ENCODE measurements at regions not wholly inside any gene's neighbourhood (a gene's known extent, or its start where the extent isn't known, plus 50 kb on each side); places are given as distances from the start of the nearest gene placed in this dataset.

DNA sequence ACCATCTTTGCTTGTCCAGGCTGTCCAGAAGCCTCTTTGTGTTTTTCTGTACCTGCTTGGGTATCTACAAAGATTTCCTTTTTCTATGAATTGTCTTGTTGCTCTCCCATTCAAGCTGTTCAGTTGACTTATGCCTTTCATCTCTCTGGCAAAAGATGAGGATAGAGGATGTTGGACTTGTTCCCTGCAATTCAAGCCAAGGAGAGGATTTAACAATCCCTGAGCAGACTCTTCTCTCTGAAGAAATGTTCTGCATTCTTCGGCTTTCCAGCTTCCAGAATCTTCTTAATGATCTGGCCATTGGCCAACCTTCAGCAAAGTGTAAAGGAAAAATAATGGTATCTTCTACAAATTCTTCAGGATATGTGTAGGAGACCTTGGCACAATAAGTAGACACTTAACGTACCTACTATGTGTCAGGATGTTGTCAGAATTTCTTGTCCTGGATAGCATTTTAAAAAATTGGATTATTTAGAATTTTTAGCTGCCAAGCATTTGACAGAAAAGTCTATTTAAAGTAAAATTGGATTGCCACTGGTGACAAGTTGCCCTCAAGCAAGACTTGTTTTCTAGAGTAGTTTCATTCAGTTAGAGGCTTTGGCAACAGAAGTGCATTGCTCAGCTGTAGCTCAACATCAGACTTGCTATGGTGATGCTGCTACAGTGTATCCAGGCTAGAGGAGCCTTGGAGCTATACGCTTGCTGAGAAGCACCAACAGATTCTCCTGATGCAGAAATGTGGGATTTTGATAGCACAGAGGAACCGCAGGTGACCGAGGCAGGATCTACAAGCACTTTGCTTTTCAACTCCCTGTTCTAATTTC, 455.7 kb downstream of the SUCLA2 start:
- ChIA-PET POLR2A (no interaction called here), CTCF (no interaction called here)
- Histone ChIP-seq H3K79me2 (ENCODE audit: control insufficient read depth, insufficient read depth, low read length) (no peaks in the 10 kb centered on the region), H3K4me3 (replicated peaks in 1 of 3; ENCODE audit: insufficient read depth in 1 of 3, low read depth in 1 of 3, low read length in 3 of 3) (no peak overlapping the region), H3K27me3 (ENCODE audit: control insufficient read depth in 2 of 2, insufficient read depth in 2 of 2, low read length in 2 of 2) (no peaks in the 10 kb centered on the region), H3K36me3 (ENCODE audit: control insufficient read depth in 2 of 2, extremely low read depth in 1 of 2, insufficient read depth in 2 of 2, low read length in 2 of 2) (no peaks in the 10 kb centered on the region), H3K27ac (ENCODE audit: insufficient read depth, low read depth, low read length) (no peak overlapping the region), H3K9ac (replicated peaks; ENCODE audit: extremely low read depth, insufficient read depth, low read length) (no peak overlapping the region), H4K20me1 (replicated peaks; ENCODE audit: control insufficient read depth, extremely low read depth, insufficient read depth, low read length) (no peaks in the 10 kb centered on the region), H3K9me1 (replicated peaks; ENCODE audit: control insufficient read depth, extremely low read depth, insufficient read depth, low read length) (no peaks in the 10 kb centered on the region), H3K4me1 (ENCODE audit: control insufficient read depth, extremely low read depth, insufficient read depth, low read length) (no peaks in the 10 kb centered on the region), H2AFZ (ENCODE audit: low read depth, low read length) (no peak overlapping the region), H3K4me2 (ENCODE audit: insufficient read depth, low read length) (no peak overlapping the region), H3K9me3 (replicated peaks; ENCODE audit: control insufficient read depth, insufficient read depth, low read length) (peaks cover 3% of the 10 kb centered on the region)
- no TSS peak for BruUV-seq (replicated peaks)
- dilution Hi-C loops (cut with MboI; ENCODE audit: extremely low pct_ligation_motif_present, low sequenced_read_pairs): no loop called here
- intact Hi-C loops (cut with micrococcal nuclease): no loop called here
- FAIRE-seq (no peak), DNase-seq (ENCODE audit: low read depth, low spot score) (no peak)
- no peak for TF ChIP-seq JUN (IDR thresholded peaks at IDR 0.05; ENCODE audit: borderline replicate concordance, insufficient read depth, insufficient read length, low read depth)
- TF ChIP-seq EZH2 (IDR thresholded peaks at IDR 0.05; ENCODE audit: borderline replicate concordance, low read depth, low read length, severe bottlenecking): no peak
- no peak for TF ChIP-seq POLR2A (IDR thresholded peaks at IDR 0.05; ENCODE audit: low read depth, low read length)
- no peak for TF ChIP-seq POLR2AphosphoS5 (IDR thresholded peaks at IDR 0.05; ENCODE audit: insufficient read depth, low read depth, low read length)
- TF ChIP-seq, protein P1, sequence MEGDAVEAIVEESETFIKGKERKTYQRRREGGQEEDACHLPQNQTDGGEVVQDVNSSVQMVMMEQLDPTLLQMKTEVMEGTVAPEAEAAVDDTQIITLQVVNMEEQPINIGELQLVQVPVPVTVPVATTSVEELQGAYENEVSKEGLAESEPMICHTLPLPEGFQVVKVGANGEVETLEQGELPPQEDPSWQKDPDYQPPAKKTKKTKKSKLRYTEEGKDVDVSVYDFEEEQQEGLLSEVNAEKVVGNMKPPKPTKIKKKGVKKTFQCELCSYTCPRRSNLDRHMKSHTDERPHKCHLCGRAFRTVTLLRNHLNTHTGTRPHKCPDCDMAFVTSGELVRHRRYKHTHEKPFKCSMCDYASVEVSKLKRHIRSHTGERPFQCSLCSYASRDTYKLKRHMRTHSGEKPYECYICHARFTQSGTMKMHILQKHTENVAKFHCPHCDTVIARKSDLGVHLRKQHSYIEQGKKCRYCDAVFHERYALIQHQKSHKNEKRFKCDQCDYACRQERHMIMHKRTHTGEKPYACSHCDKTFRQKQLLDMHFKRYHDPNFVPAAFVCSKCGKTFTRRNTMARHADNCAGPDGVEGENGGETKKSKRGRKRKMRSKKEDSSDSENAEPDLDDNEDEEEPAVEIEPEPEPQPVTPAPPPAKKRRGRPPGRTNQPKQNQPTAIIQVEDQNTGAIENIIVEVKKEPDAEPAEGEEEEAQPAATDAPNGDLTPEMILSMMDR (IDR thresholded peaks at IDR 0.05; ENCODE audit: extremely low read depth in 1 of 2, insufficient read depth in 1 of 2, low read depth in 1 of 2, low read length in 2 of 2): no peak
- no peak for TF ChIP-seq GATA2 (IDR thresholded peaks at IDR 0.05; ENCODE audit: insufficient read depth, insufficient read length, low read depth, low read length)
- TF ChIP-seq FOS (IDR thresholded peaks at IDR 0.05; ENCODE audit: borderline replicate concordance, insufficient read depth, low read length): no peak
- TF ChIP-seq MYC (IDR thresholded peaks at IDR 0.05; ENCODE audit: low read depth, low read length): no peak
- TF ChIP-seq, protein P2, sequence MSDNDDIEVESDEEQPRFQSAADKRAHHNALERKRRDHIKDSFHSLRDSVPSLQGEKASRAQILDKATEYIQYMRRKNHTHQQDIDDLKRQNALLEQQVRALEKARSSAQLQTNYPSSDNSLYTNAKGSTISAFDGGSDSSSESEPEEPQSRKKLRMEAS (IDR thresholded peaks at IDR 0.05; ENCODE audit: insufficient read depth, insufficient read length): no peak
